ENCODE measurements at regions not wholly inside any gene's neighbourhood (a gene's known extent, or its start where the extent isn't known, plus 50 kb on each side); places are given as distances from the start of the nearest gene placed in this dataset.

GRCh38 chr6:88301256-88301655, 135.1 kb upstream of the CNR1 start:
- no peak for TF ChIP-seq POLR2A (IDR thresholded peaks at IDR 0.05)
- TF ChIP-seq CTCF (IDR thresholded peaks at IDR 0.05) = no peak

Measured in right lobe of liver (tissue), 4 donors.